Prostate gland (tissue), 2 donors: ENCODE measurements at regions not wholly inside any gene's neighbourhood (a gene's known extent, or its start where the extent isn't known, plus 50 kb on each side); places are given as distances from the start of the nearest gene placed in this dataset.
"Not testable (repeated sequence)": the region's sequence is repeated elsewhere in the genome, so short reads cannot be mapped to it uniquely, and the experiment has no call there.

Experiments used
- DNase-seq: peaks from one replicate; pipeline ENCODE4 v3.0.0-alpha.2; 2019; ENCODE audit warnings: low spot score
- H3K27ac ChIP-seq, 2 donors: fragments of 200-600 bp; sonication (generic); 2 replicates each; pipeline ENCODE4 v1.5.1; 2017 to 2019
- H3K27me3 ChIP-seq: fragments of 200-600 bp; sonication (generic); replicated peaks from 2 replicates; pipeline ENCODE4 v1.5.1; 2019; ENCODE audit not compliant: insufficient read depth
- H3K36me3 ChIP-seq, 2 donors: fragments of 200-600 bp; sonication (generic); 1 replicate in 1 of 2; 2 replicates in 1 of 2; pipeline versions ENCODE4 v1.5.1 to v1.8.1; 2017 to 2019
- H3K4me1 ChIP-seq: fragments of 200-600 bp; sonication (generic); replicated peaks from 2 replicates; pipeline ENCODE4 v1.5.1; 2019
- H3K4me3 ChIP-seq, 2 donors: fragments of 200-600 bp; sonication (generic); 2 replicates each; pipeline ENCODE4 v1.5.1; 2017 to 2019
- H3K9me3 ChIP-seq: fragments of 200-600 bp; sonication (generic); 2 replicates; pipeline ENCODE4 v1.5.1; 2017
- POLR2A ChIP-seq: fragments of 450-650 bp; IDR thresholded peaks from one replicate; pipeline ENCODE4 v1.6.1; 2016; ENCODE audit warnings: antibody characterized with exemption, mild to moderate bottlenecking
- POLR2AphosphoS5 ChIP-seq: sonication (generic); formaldehyde crosslinking; IDR thresholded peaks from one replicate; pipeline ENCODE4 v1.6.1; 2017; ENCODE audit warnings: antibody characterized with exemption
- WGBS: methylation state at CpG from one replicate; pipeline ENCODE4 v1.1.5; 2018; 5-methylcytosine and 5-hydroxymethylcytosine counted together
- intact Hi-C: fragments of 100-400 bp; cut with DNase I; formaldehyde crosslinking; loops from one replicate; pipeline ENCODE4 v1.14.2; 2022
- TF ChIP-seq, protein P1 (sequence below), 4 experiments: fragments of 200-600 bp in 2 of 4; fragments of 450-650 bp in 2 of 4; sonication (generic) in 2 of 4; IDR thresholded peaks; 1 replicate in 3 of 4; 2 replicates in 1 of 4; pipeline ENCODE4 v1.5.1; 2016 to 2019; ENCODE audit warnings: antibody characterized with exemption in 4 of 4, mild to moderate bottlenecking in 2 of 4, moderate library complexity in 2 of 4

DNA sequence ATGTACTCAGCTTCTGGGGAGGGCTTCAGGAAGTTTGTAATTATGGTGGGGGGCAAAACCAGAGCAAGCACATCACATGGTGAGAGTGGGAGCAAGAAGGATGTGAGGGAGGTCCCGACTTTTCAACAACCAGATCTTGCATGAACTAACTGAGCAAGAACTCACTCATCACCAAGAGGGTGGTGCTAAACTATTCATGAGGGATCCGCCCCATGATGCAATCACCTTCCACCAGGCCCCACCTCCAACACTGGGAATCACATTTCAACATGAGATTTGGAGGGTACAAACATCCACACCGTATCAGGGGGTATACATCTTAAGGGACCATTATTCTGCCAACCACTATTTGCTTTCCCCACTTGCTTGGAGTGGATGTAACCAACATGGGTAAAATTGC is 209.6 kb upstream of the HNRNPA3 start:
- no peaks in the 10 kb centered on the region for H3K27me3 ChIP-seq
- WGBS: 86% methylated on average over 3 of the region's 3 CpGs
- no peaks in the 10 kb centered on the region for H3K4me1 ChIP-seq
- H3K27ac ChIP-seq: no peak overlapping the region
- H3K36me3 ChIP-seq: no peaks in the 10 kb centered on the region
- no peaks in the 10 kb centered on the region for H3K9me3 ChIP-seq
- no peak overlapping the region for H3K4me3 ChIP-seq
- TF ChIP-seq, protein P1, sequence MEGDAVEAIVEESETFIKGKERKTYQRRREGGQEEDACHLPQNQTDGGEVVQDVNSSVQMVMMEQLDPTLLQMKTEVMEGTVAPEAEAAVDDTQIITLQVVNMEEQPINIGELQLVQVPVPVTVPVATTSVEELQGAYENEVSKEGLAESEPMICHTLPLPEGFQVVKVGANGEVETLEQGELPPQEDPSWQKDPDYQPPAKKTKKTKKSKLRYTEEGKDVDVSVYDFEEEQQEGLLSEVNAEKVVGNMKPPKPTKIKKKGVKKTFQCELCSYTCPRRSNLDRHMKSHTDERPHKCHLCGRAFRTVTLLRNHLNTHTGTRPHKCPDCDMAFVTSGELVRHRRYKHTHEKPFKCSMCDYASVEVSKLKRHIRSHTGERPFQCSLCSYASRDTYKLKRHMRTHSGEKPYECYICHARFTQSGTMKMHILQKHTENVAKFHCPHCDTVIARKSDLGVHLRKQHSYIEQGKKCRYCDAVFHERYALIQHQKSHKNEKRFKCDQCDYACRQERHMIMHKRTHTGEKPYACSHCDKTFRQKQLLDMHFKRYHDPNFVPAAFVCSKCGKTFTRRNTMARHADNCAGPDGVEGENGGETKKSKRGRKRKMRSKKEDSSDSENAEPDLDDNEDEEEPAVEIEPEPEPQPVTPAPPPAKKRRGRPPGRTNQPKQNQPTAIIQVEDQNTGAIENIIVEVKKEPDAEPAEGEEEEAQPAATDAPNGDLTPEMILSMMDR (IDR thresholded peaks at IDR 0.05): no peak
- TF ChIP-seq POLR2A (no peak), POLR2AphosphoS5 (no peak)
- DNase-seq: no peak
- intact Hi-C loops: no loop called here

DNA sequence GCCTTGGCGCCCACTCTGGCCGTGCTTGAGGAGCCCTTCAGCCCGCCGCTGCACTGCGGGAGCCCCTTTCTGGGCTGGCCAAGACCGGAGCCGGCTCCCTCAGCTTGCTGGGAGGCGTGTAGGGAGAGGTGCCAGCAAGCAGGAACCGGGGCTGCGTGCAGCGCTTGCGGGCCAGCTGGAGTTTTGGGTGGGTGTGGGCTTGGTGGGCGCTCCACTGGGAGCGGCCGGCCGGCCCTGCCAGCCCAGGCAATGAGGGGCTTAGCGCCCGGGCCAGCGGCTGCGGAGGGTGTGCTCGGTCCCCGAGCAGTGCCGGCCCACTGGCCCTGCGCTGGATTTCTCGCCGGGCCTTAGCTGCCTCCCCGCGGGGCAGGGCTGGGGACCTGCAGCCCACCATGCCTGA is 204.9 kb upstream of the HNRNPA3 start:
- H3K27ac ChIP-seq, H3K4me3 ChIP-seq, H3K4me1 ChIP-seq, H3K36me3 ChIP-seq, H3K27me3 ChIP-seq, intact Hi-C loops, H3K9me3 ChIP-seq, DNase-seq: not testable (repeated sequence)
- whole genome bisulfite sequencing: 96% methylated on average over 28 of the region's 28 CpGs

DNA sequence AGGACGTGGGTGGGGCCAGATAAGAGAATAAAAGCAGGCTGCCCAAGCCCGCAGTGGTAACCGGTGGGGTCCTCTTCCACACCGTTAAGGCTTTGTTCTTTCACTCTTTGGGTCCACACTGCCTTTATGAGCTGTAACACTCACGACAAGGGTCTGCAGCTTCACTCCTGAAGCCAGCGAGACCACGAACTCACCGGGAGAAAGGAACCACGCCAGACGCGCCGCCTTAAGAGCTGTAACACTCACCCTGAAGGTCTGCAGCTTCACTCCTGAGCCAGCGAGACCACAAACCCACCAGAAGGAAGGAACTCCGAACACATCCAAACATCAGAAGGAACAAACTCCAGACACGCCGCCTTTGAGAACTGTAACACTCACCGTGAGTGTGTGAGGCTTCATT is 203.9 kb upstream of the HNRNPA3 start:
- 95% methylated on average over 17 of the region's 17 CpGs for WGBS
- H3K4me1 ChIP-seq, DNase-seq, H3K36me3 ChIP-seq, H3K9me3 ChIP-seq, H3K4me3 ChIP-seq, intact Hi-C loops, H3K27ac ChIP-seq, H3K27me3 ChIP-seq: not testable (repeated sequence)

DNA sequence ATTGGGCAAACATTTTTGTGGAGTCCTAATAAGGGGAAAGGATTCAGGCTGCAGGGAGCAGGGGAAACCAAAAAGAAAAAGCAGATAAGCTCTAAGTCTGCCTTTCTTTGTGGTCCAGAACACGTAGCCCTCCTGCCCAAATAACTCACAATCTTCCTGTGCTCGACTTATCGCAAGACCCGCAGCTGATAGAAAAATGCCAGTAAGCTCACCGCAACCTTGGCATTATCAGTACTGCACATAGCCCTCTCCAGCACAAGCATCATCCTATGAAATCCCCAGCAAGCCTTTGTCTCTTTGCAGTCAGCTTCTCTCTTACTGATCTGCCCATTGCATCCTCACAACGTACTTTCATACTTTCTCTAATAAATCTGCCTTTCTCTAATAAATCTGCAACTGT is 202.4 kb upstream of the HNRNPA3 start:
- H3K36me3 ChIP-seq: no peaks in the 10 kb centered on the region
- no peaks in the 10 kb centered on the region for H3K9me3 ChIP-seq
- TF ChIP-seq POLR2A (no peak), POLR2AphosphoS5 (no peak)
- TF ChIP-seq, protein P1 (IDR thresholded peaks at IDR 0.05): no peak
- WGBS: 74% methylated on average over 6 of the region's 6 CpGs
- H3K4me3 ChIP-seq: no peak overlapping the region
- intact Hi-C loops: no loop called here
- no peaks in the 10 kb centered on the region for H3K4me1 ChIP-seq
- DNase-seq: no peak
- H3K27ac ChIP-seq: no peak overlapping the region
- H3K27me3 ChIP-seq: no peaks in the 10 kb centered on the region

DNA sequence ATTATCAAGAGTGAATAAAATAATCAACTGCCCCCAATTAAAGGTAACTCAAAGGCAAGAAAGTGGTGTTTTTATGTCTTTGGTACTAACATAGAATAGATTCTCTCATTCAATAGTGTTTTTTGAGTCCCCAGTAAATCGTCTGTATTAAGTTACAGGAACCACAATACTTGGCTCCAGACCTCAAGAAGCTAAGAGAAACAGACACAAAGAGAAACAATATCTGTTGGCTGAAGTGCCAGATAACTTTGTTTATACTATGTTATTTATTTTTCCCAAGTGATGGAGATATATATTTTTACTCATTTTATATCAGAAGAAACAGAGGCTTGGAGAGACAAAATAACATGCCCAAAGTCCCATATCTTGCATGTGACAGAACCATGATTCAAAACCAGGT is 201.7 kb upstream of the HNRNPA3 start:
- H3K36me3 ChIP-seq: no peaks in the 10 kb centered on the region
- DNase-seq: no peak
- H3K4me3 ChIP-seq: no peak overlapping the region
- no peak for TF ChIP-seq POLR2A
- TF ChIP-seq POLR2AphosphoS5: no peak
- TF ChIP-seq, protein P1 (IDR thresholded peaks at IDR 0.05): no peak
- 10% methylated on average over 1 of the region's 1 CpG for WGBS
- H3K9me3 ChIP-seq: no peaks in the 10 kb centered on the region
- intact Hi-C loops: no loop called here
- H3K4me1 ChIP-seq: no peaks in the 10 kb centered on the region
- H3K27me3 ChIP-seq: no peaks in the 10 kb centered on the region
- H3K27ac ChIP-seq: no peak overlapping the region

DNA sequence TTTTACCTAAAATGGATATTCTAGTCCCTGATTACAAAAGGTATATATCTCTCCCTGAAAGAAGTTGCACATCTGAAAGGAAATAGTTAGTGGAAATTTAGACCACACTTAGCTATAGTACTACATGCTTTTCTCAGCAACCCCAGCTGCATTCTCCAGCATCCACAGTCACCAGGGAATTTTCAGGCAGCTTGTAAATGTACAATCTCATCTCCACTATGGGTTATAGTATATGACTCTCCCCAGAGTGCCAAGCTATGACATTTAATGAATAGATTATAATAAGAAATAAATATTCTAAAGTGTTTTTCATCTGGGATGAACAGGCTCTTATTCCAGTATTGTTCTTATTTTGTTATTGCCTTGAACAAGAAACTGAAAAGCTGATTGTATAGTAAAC is 197.6 kb upstream of the HNRNPA3 start:
- Histone ChIP-seq H3K4me1 (no peaks in the 10 kb centered on the region), H3K36me3 (no peaks in the 10 kb centered on the region), H3K27me3 (no peaks in the 10 kb centered on the region), H3K9me3 (no peaks in the 10 kb centered on the region), H3K27ac (no peak overlapping the region), H3K4me3 (no peak overlapping the region)
- TF ChIP-seq POLR2A (no peak), POLR2AphosphoS5 (no peak)
- TF ChIP-seq, protein P1 (IDR thresholded peaks at IDR 0.05): no peak
- intact Hi-C loops: no loop called here
- no peak for DNase-seq
